ENCODE measurements at regions not wholly inside any gene's neighbourhood (a gene's known extent, or its start where the extent isn't known, plus 50 kb on each side); places are given as distances from the start of the nearest gene placed in this dataset.

DNA sequence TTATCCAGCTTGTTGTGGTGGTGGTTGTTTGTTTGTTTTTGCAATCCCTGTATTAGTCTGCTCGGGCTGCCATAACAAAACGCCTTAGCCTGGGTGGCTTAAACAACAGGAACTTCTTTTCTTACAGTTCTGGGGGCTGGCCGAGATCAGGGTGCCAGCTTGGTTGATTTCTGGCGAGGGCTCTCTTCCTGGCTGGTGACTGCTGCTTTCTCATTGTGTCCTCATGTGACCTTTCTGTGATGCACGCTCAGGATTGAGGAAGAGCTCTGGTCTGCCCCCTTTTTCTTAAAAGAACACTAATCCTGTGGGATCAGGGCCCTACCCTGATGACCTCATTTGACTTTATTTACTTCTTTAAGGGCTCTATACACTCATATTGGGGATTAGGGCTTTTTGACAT, 107.1 kb upstream of the NRP1 start:
- H3K27ac ChIP-seq, result no peak overlapping the region
- DNase-seq, result no peak
- TF ChIP-seq, protein P1, sequence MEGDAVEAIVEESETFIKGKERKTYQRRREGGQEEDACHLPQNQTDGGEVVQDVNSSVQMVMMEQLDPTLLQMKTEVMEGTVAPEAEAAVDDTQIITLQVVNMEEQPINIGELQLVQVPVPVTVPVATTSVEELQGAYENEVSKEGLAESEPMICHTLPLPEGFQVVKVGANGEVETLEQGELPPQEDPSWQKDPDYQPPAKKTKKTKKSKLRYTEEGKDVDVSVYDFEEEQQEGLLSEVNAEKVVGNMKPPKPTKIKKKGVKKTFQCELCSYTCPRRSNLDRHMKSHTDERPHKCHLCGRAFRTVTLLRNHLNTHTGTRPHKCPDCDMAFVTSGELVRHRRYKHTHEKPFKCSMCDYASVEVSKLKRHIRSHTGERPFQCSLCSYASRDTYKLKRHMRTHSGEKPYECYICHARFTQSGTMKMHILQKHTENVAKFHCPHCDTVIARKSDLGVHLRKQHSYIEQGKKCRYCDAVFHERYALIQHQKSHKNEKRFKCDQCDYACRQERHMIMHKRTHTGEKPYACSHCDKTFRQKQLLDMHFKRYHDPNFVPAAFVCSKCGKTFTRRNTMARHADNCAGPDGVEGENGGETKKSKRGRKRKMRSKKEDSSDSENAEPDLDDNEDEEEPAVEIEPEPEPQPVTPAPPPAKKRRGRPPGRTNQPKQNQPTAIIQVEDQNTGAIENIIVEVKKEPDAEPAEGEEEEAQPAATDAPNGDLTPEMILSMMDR (IDR thresholded peaks at IDR 0.05), result no peak
- H3K4me1 ChIP-seq, result no peaks in the 10 kb centered on the region
- intact Hi-C loops (cut with DNase I; ENCODE audit: low total_unique reads), result no loop called here
- no peaks in the 10 kb centered on the region for H3K36me3 ChIP-seq
- H3K9me3 ChIP-seq, result no peaks in the 10 kb centered on the region
- no peaks in the 10 kb centered on the region for H3K27me3 ChIP-seq
- no peak overlapping the region for H3K4me3 ChIP-seq

DNA sequence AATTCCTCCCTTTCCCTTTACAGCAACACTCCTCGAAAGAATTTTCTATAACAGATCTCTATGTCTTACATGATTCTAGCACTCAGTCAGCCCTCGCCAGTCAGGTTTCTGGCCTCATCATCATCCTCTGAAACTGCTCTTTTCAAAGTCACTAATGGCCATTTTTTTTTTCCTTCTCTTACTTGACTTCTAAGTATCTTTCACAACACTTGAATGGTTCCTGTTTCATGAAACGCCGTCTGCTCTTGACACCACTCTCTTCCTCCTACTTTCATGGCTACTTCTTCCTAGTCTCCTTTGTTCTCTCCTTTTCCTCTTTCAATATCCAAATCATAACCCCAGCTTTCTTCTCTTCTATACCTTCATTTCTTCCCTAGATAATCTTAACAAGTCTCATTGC, 100.5 kb upstream of the NRP1 start:
- DNase-seq, result no peak
- Histone ChIP-seq H3K27me3 (no peaks in the 10 kb centered on the region), H3K36me3 (no peaks in the 10 kb centered on the region), H3K27ac (no peak overlapping the region), H3K4me3 (no peak overlapping the region), H3K4me1 (no peaks in the 10 kb centered on the region), H3K9me3 (no peaks in the 10 kb centered on the region)
- TF ChIP-seq, protein P1 (IDR thresholded peaks at IDR 0.05), result no peak
- intact Hi-C loops (cut with DNase I; ENCODE audit: low total_unique reads), result no loop called here

DNA sequence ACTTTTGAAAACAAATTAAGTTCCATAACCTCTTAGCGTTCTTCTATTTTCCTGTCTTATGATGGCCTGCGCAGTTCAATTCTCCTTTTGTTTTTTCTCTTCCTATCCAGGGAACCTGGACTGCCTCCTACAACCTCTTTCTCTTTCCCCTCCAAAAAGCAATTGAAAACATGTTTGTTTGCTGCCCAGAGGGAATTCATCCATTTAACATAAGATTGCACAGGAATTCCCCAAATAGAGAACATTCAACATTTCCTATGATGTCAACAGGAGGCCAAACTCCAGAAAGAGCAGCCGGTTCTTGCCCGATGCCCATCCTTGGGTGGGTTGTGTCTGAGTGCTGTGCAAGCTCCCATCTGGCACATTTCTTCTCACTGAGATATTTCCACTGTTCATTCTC, 94.2 kb upstream of the NRP1 start:
- Histone ChIP-seq H3K4me1 (peaks cover 0 to 10% (median 0%) of the 10 kb centered on the region in 4 donors), H3K4me3 (no peak overlapping the region), H3K27ac (no peak overlapping the region), H3K36me3 (no peaks in the 10 kb centered on the region), H3K27me3 (no peaks in the 10 kb centered on the region), H3K9me3 (no peaks in the 10 kb centered on the region)
- TF ChIP-seq, protein P1 (IDR thresholded peaks at IDR 0.05), result no peak
- intact Hi-C loops (cut with DNase I; ENCODE audit: low total_unique reads), result no loop called here
- DNase-seq, result no peak

DNA sequence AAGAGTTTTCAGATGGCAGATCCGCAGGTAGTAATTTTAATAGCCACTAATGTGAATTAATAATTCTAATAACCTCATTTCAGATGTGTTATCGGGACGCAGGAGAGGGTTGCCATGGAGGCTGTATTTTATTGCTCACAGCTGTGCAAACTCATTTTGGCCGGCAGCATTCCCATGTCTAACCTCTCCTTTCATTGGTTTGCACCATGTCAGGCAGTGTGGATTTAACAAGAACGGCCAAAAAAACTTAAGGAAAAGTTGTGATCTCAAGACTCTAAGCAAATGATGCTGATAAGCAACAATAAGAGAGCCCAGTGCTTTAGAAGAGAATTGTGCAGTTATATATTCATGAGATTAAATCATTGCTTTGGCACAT, 88.7 kb upstream of the NRP1 start:
- intact Hi-C loops (cut with DNase I; ENCODE audit: low total_unique reads), result no loop called here
- no peak overlapping the region for H3K27ac ChIP-seq
- no peaks in the 10 kb centered on the region for H3K9me3 ChIP-seq
- TF ChIP-seq, protein P1 (IDR thresholded peaks at IDR 0.05), result no peak
- H3K4me1 ChIP-seq, result peaks cover 0 to 26% (median 7%) of the 10 kb centered on the region in 4 donors
- no peak for DNase-seq
- H3K4me3 ChIP-seq, result no peak overlapping the region
- no peaks in the 10 kb centered on the region for H3K36me3 ChIP-seq
- H3K27me3 ChIP-seq, result no peaks in the 10 kb centered on the region

DNA sequence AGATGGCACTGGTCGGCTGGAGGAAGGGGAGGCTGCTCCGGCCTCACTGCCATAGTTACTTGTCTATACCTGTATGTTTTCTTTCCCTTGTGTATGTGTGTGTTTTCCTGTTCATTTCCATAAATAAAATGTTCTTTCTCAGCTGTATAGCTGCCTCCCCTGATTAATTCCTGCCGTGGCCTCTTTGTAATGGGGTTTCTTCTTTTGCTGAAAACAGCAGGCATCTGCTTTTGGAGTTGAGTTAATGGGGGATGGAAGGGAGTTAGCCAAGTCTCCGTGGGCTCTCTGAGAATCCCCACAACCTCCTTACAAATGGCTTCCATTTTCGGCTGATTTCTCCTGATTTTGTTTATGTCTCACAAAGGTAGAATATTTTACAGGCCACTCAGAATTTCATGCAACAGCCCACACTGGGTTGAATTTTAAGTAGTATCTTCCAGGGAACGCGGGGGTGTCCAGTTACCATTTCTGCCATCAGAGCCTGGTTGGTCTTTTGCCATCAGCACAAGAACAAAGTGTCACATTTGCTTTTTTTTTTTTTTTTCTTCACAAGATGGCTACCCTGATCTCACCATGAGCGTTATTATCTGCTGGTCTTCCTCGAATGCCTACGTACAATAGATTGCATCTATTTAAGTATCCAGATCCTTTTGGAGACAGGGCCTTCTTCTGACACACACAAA, 88.1 kb upstream of the NRP1 start:
- peak overlapping the region in 1 of 2 donors; percentile 50 for H3K27ac ChIP-seq
- no peaks in the 10 kb centered on the region for H3K36me3 ChIP-seq
- H3K4me1 ChIP-seq, result peaks cover 0 to 26% (median 7%) of the 10 kb centered on the region in 4 donors
- H3K4me3 ChIP-seq, result no peak overlapping the region
- DNase-seq, result no peak
- no peaks in the 10 kb centered on the region for H3K27me3 ChIP-seq
- intact Hi-C loops (cut with DNase I; ENCODE audit: low total_unique reads), result no loop called here
- TF ChIP-seq, protein P1 (IDR thresholded peaks at IDR 0.05), result no peak
- H3K9me3 ChIP-seq, result no peaks in the 10 kb centered on the region

Measured in tibial artery (tissue), 4 donors.